Progenitor cell of endocrine pancreas (in vitro differentiated cells): ENCODE measurements at regions not wholly inside any gene's neighbourhood (a gene's known extent, or its start where the extent isn't known, plus 50 kb on each side); places are given as distances from the start of the nearest gene placed in this dataset.

Experiments
- DNase-seq: peaks from one replicate; pipeline ENCODE4 v3.0.0; 2021; ENCODE audit warnings: low spot score; ENCODE audit not compliant: unreplicated experiment
- H3K27ac Mint-ChIP-seq: 2 replicates; pipeline ENCODE4 v1.8.0; 2021; ENCODE audit warnings: mild to moderate bottlenecking, moderate library complexity, mixed read lengths
- H3K27me3 Mint-ChIP-seq: 2 replicates; pipeline ENCODE4 v1.8.0; 2021; ENCODE audit warnings: mixed read lengths
- H3K36me3 Mint-ChIP-seq: 2 replicates; pipeline ENCODE4 v1.8.0; 2022; ENCODE audit warnings: mixed read lengths; ENCODE audit not compliant: insufficient read depth
- H3K4me1 Mint-ChIP-seq: 2 replicates; pipeline ENCODE4 v1.8.0; 2021; ENCODE audit warnings: low read depth, mixed read lengths
- H3K4me3 Mint-ChIP-seq: 2 replicates; pipeline ENCODE4 v1.8.0; 2021; ENCODE audit warnings: low read depth, mild to moderate bottlenecking, moderate library complexity, mixed read lengths
- H3K9me3 Mint-ChIP-seq: 2 replicates; pipeline ENCODE4 v1.8.0; 2021; ENCODE audit warnings: low read depth, mixed read lengths
- TF ChIP-seq, protein P1 (sequence below): fragments of 200-600 bp; sonication (generic); IDR thresholded peaks from one replicate; pipeline ENCODE4 v1.5.0; 2021; ENCODE audit warnings: antibody characterized with exemption, mild to moderate bottlenecking; ENCODE audit not compliant: unreplicated experiment

DNA sequence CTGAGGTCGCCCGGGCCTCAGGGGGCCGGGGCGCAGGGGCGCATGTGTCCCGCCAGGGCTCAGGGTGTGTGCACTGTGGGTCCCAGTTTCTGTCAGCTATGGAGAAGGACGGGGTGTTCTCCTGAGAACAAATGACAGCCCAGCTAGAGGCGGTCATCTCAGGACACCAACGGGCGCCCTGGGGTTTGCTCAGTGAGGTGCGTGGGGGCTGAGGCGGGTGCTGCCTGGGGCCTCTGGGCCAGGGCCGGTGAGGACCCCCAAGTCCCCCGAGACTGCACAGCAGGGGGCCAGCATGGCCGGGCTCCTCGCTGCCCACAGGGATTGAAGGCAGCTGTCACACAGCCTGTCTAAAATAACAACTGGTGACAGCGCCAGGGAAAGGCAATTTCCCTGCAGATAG lies 808.8 kb upstream of the SOX11 start:
- H3K9me3 Mint-ChIP-seq, result no peaks in the 10 kb centered on the region
- H3K4me1 Mint-ChIP-seq, result no peaks in the 10 kb centered on the region
- no peak overlapping the region for H3K27ac Mint-ChIP-seq
- H3K27me3 Mint-ChIP-seq, result no peaks in the 10 kb centered on the region
- H3K4me3 Mint-ChIP-seq, result no peak overlapping the region
- no peak for DNase-seq
- H3K36me3 Mint-ChIP-seq, result peaks cover 1% of the 10 kb centered on the region
- TF ChIP-seq, protein P1, sequence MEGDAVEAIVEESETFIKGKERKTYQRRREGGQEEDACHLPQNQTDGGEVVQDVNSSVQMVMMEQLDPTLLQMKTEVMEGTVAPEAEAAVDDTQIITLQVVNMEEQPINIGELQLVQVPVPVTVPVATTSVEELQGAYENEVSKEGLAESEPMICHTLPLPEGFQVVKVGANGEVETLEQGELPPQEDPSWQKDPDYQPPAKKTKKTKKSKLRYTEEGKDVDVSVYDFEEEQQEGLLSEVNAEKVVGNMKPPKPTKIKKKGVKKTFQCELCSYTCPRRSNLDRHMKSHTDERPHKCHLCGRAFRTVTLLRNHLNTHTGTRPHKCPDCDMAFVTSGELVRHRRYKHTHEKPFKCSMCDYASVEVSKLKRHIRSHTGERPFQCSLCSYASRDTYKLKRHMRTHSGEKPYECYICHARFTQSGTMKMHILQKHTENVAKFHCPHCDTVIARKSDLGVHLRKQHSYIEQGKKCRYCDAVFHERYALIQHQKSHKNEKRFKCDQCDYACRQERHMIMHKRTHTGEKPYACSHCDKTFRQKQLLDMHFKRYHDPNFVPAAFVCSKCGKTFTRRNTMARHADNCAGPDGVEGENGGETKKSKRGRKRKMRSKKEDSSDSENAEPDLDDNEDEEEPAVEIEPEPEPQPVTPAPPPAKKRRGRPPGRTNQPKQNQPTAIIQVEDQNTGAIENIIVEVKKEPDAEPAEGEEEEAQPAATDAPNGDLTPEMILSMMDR, result no peak

DNA sequence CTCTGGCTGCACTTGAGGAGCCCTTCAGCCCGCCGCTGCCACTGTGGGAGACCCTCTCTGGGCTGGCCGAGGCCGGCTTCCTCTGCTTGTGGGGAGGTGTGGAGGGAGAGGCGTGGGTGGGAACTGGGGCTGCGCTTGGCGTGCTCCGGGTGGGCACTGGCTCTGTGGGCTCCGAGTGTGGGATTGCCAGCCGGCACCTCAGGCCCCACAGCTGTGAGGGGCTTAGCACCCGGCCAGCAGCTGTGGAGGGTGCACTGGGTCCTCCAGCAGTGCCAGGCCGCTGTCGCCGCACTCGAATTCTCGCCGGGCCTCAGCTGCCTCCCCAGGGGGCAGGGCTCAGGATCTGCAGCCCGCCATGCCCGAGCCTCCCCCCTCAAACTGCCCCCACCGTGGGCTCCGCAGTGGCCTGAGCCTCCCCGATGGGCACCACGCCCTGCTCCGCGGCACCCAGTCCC lies 808.0 kb upstream of the SOX11 start:
- no peak overlapping the region for H3K4me3 Mint-ChIP-seq
- peaks cover 1% of the 10 kb centered on the region for H3K36me3 Mint-ChIP-seq
- no peak overlapping the region for H3K27ac Mint-ChIP-seq
- H3K9me3 Mint-ChIP-seq, result no peaks in the 10 kb centered on the region
- no peak for DNase-seq
- TF ChIP-seq, protein P1, result no peak
- H3K4me1 Mint-ChIP-seq, result no peaks in the 10 kb centered on the region
- H3K27me3 Mint-ChIP-seq, result no peaks in the 10 kb centered on the region

DNA sequence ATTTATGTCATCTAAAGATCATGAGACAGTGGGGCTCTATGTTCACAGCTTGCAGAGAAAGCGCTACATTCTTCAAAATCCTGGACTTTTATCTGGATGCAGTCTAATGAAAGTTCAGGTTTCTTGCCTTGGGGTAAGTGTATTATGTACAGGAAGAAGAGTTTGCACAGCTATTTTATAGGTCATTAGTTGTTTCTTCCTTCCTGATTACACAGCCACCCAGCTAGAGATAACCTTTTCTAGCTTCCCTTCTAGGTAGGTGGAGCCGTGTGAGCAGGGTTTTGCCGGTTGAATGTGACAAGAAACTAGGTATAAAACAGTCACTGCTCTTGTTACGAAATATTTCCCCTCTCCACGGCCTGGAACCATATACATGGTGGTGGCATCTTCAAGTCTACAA lies 800.8 kb upstream of the SOX11 start:
- TF ChIP-seq, protein P1, result no peak
- H3K27ac Mint-ChIP-seq, result no peak overlapping the region
- DNase-seq, result no peak
- no peaks in the 10 kb centered on the region for H3K36me3 Mint-ChIP-seq
- H3K4me3 Mint-ChIP-seq, result no peak overlapping the region
- H3K4me1 Mint-ChIP-seq, result peaks cover 4% of the 10 kb centered on the region
- no peaks in the 10 kb centered on the region for H3K27me3 Mint-ChIP-seq
- no peaks in the 10 kb centered on the region for H3K9me3 Mint-ChIP-seq

DNA sequence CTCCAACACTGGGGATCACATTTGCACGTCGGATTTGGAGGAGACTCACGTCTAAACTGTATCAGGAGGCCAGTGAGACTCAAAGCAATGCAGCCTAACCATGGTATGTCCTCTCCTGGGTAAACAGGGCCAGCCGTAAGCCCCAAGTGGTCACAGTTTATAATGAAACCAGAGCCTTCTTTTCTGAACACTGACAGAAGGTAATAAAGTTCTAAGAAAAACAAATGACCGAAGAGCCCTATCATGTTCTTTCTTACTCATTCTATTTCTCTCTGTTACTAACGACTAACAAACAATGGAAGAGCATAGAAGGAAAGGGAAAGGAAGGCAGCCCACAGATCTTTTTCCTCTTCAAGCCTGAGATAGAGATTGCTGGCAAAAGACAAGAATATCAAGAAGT lies 796.8 kb upstream of the SOX11 start:
- TF ChIP-seq, protein P1, result no peak
- H3K4me3 Mint-ChIP-seq, result no peak overlapping the region
- no peaks in the 10 kb centered on the region for H3K36me3 Mint-ChIP-seq
- no peak for DNase-seq
- H3K4me1 Mint-ChIP-seq, result peaks cover 4% of the 10 kb centered on the region
- no peaks in the 10 kb centered on the region for H3K27me3 Mint-ChIP-seq
- no peaks in the 10 kb centered on the region for H3K9me3 Mint-ChIP-seq
- no peak overlapping the region for H3K27ac Mint-ChIP-seq

DNA sequence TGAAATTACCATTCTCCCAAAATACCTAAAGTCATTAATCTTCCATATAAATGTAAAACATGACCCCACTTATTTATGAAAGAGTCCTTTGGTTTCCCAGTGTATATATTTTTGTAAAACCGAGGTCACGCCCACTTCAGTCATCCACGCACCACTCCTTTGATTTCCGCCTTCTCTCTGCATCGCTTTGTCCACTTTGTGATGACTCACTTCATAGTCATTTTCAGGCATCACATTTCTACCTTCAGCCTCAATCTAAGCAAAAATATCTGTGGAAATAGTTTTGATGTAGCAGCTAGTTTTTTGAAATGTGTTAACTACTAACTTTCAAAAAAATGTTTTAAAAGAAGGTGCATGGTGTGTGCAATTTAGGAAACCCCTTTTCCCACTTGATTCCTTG lies 793.5 kb upstream of the SOX11 start:
- Mint-ChIP-seq H3K4me3 (no peak overlapping the region), H3K4me1 (no peaks in the 10 kb centered on the region), H3K9me3 (no peaks in the 10 kb centered on the region), H3K36me3 (no peaks in the 10 kb centered on the region), H3K27ac (no peak overlapping the region), H3K27me3 (peaks cover 3% of the 10 kb centered on the region)
- no peak for DNase-seq
- TF ChIP-seq, protein P1, result no peak

DNA sequence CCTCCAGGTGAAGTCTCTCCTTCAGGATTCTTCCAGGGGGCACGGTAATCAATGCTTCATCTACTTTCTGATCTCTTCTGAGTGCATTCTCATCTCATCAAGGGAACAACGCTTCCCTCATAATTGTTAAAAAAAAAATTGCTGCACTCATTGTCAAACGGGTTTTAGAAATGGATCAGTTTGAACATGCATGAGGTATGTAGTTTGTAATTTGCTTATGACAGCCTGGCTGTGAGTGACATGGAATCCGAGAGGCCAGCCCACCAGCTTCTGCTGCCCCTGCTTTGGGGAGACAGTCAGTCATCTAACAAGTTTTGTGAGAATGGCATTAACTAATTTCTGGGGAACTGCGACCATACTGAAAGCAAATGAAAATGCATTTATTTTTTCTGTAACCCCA lies 791.9 kb upstream of the SOX11 start:
- Mint-ChIP-seq H3K27ac (no peak overlapping the region), H3K4me3 (no peak overlapping the region), H3K4me1 (peaks cover 1% of the 10 kb centered on the region), H3K9me3 (no peaks in the 10 kb centered on the region), H3K36me3 (no peaks in the 10 kb centered on the region), H3K27me3 (peaks cover 3% of the 10 kb centered on the region)
- TF ChIP-seq, protein P1, result no peak
- no peak for DNase-seq
